EL (cell line): ENCODE measurements at regions not wholly inside any gene's neighbourhood (a gene's known extent, or its start where the extent isn't known, plus 50 kb on each side); places are given as distances from the start of the nearest gene placed in this dataset.

Source experiments
- DNase-seq: peaks from one replicate; pipeline ENCODE4 v3.0.0-alpha.2; 2016

DNA sequence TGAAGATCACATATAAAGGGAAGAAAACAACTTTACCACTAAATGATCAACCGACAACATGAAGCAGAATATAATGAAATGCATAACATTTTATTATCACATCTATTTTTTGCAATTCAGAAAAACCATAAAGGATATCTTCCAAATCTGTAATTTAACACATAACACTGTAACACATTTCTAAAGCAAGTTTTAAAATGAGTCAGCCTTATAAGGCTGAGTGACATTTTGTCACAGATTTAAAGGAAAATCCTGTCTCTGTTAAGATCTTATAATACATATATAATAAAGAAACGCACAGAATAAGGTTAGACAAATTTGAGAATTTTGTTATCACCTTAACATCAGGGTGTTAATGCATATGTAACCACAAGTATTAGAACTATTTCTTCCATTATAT is 198.4 kb upstream of the RASA1 start:
- no peak for DNase-seq

DNA sequence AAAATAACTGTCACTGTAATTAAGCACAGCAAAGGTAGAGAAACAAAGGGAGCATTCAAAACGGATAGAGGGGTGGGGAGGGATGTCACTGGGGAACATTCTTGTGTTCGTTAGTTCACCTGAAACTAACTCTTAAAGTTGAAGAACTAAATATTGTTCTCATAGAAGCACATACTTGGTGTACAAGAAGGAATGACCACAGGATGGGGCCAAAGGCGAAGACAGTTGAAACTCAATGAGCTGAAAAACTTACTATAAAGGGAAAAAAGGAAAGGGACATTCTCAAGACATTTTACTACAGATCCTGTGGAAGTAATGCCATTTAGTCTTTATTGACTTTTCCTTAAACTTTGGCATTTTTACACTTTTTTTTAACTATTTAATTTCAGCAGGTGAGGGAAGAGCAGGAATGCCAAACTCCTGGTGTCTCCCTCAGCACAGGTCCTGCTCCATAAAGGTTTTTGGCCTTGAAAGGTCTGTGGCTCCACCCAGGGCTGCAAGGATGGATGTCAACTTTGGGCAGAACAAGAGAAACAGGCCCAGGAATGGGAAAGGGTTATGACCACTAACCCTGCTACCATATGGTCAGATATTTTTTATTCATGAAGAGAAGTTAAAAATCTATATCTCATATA is 197.6 kb upstream of the RASA1 start:
- DNase-seq = peak; percentile 63

DNA sequence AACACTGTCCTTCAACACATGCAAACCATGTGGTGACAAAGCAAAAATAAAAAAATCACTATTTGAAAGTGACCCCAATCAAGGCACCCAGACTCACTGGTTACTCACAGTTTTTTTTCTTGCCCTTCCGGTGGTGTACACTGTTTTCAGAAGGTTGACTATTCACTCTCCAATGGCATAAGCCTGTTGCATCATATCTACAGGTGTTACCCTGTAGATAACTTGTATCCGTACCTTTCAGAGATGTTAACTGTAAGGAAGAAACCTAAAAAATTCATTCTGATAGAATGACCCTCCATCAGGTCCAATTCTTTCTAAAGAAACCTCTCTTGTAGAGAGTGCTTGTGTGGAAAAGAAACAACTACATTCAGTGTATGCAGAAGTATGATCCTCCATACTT is 193.6 kb upstream of the RASA1 start:
- DNase-seq = no peak

- no peak for DNase-seq
Observed at GRCh38 chr5:87074934-87075541, 192.6 kb upstream of the RASA1 start.

DNA sequence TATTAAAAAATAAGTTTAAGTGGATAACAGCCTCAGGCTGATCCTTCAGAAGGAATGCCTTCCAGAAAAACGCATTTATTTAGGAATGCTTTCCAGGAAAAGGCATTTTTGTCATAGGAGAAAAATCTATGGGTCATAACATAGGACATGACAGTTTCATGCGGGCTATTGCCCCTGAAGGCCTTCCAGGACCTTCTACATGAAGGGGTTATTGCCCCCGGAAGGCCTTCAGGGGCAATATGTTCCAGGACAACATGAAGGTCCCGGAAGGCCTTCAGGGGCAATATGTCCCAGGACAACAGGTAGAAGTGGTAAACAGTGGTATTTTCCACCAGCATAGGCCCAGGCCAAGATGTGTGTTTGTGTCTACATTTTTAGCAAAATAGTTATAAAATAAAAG is 191.3 kb upstream of the RASA1 start:
- no peak for DNase-seq

GRCh38 chr5:87076931-87077330 is 190.8 kb upstream of the RASA1 start:
- DNase-seq = peak; percentile 19

DNA sequence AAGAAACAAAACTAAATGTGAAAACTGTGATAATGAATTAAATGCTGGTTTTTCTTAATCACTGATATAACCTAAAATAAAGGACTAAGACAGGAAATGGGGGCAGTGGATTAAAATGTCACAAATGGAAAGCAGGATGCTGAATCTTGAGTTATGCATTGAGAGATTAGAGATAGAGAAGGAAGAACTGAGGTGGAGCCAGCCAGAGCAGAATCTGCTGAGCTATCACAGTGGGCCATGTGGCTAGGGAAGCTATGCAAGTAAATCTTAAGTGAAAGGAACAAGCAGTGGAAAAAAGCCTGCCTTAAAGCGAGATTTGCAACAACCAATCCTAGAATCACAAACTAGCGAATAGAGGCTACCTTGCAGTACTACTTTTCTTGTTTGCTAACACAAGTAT is 188.5 kb upstream of the RASA1 start:
- DNase-seq = no peak

DNA sequence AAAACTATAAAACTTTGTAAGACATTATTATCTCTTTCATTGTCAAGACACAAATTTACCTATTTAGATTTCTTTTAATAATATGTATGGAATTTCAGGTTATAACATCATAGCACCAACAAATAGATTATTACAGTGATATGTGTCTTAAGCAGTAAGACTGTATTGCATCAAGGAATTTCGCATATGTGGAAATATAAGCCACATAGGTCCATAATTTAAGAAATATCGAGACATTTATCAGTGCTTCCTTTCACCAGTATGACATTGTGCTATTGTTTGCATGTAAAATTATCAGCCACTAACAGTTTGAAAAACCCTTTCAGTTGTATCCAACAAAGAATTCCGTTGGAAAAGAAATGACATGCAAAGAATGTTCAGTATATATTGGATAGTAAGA is 186.7 kb upstream of the RASA1 start:
- no peak for DNase-seq

- no peak for DNase-seq
Observed at GRCh38 chr5:87081511-87082372, 185.9 kb upstream of the RASA1 start.

GRCh38 chr5:87094347-87094746 is 173.3 kb upstream of the RASA1 start:
- DNase-seq = no peak

- DNase-seq = no peak
Observed at GRCh38 chr5:87094833-87095232, 172.8 kb upstream of the RASA1 start.

DNA sequence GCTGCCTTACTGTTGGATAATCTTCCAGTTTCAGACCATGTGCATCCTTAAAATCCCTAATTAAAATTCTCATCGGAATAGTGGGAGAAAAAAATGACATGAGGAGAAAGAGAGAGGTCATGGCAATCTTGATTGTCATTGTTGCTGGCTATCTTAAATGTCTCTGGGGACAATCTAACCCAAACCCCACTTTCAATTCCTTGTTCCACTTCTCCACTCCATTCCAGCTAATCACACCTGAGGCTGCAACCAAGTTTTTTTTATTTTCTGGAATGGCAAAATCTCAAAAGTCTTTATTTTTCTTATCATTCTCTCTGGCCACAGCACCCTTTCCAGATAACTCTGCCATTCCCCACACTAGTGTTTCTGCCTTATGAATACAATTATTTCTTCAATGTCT is 171.9 kb upstream of the RASA1 start:
- no peak for DNase-seq

- DNase-seq = no peak
Observed at GRCh38 chr5:87097664-87098063, 170.0 kb upstream of the RASA1 start.

DNA sequence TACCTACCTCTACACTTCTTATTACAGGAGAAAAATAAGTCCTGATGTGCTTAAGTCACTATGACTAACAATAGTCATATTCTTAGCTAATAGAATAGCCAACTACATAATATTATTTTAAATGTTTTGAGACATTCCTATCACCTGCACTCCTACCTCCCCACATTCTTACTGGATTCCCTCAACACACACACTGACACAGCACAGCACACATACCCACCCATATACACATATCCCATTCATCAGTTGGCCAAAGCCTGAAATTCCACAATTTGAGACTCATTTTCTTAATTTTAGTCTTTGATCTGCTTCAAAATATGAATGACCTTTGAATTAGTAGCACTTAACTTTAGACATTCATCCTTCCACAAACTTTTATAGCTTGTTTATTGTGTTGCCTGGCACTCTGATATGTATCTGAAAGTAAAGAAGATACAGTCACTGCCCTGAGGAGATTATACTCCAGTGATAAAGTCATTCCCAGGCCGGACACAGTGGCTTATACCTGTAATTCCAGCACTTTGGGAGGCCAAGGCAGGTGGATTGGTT is 168.3 kb upstream of the RASA1 start:
- DNase-seq = no peak

GRCh38 chr5:87099968-87100367 is 167.7 kb upstream of the RASA1 start:
- no peak for DNase-seq

GRCh38 chr5:87101321-87101720 is 166.4 kb upstream of the RASA1 start:
- no peak for DNase-seq

- DNase-seq = no peak
Observed at GRCh38 chr5:87102841-87103240, 164.8 kb upstream of the RASA1 start.

- no peak for DNase-seq
Observed at GRCh38 chr5:87103616-87104287, 163.9 kb upstream of the RASA1 start.

- DNase-seq = no peak
Observed at GRCh38 chr5:87105577-87105976, 162.1 kb upstream of the RASA1 start.

DNA sequence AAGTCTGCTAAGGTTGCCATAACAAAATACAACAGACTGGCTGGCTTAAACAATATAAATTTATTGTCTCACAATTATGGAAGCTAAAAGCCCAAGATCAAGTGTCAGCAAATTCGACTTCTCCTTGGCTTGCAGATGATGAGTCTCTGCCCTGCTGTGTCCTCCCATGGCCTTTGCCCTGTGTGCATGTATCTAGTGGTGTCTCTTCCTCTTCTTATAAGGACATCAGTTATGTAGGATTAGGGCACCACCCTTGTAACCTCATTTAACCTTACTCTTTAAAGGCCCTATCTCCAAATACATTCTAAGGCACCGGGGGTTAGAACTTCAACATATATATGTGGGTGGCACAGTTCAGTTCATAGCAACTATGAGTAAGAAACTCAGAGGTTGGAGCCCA is 157.9 kb upstream of the RASA1 start:
- DNase-seq = no peak

DNA sequence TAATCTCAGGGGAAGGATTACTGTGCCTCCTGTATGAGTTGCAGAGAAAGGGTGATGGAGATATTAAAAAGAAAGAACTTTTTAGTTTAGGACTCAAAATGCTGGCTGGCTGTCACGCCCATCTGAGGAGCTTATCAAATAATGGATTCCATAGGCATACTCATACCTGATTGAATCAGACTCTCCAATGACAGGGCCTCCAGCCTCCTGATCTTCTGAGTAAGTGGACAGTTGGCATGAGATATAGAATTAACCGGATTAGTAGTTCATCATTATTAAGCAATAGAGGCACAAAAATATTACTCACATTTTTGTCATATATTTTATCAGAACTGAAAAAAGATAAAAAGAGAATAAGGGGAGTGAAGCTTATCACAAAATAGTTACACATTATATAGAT is 157.0 kb upstream of the RASA1 start:
- no peak for DNase-seq

GRCh38 chr5:87113861-87114260 is 153.8 kb upstream of the RASA1 start:
- DNase-seq = peak; percentile 92

- DNase-seq = no peak
Observed at GRCh38 chr5:87114631-87115030, 153.1 kb upstream of the RASA1 start.
